Cardiac muscle cell (in vitro differentiated cells and primary cell): ENCODE measurements at regions not wholly inside any gene's neighbourhood (a gene's known extent, or its start where the extent isn't known, plus 50 kb on each side); places are given as distances from the start of the nearest gene placed in this dataset.

Experiments
- DNase-seq, 2 donors: peaks; one replicate each; pipeline versions ENCODE4 v3.0.0 to v3.0.0-alpha.2; 2010 to 2017; ENCODE audit warnings: low read depth in 1 of 2, low spot score in 1 of 2
- H3K27ac ChIP-seq: fragments of 200-600 bp; sonication (generic); 2 replicates; pipeline ENCODE4 v1.5.1; 2016
- H3K27me3 ChIP-seq: fragments of 200-600 bp; sonication (generic); 2 replicates; pipeline ENCODE4 v1.6.0; 2016; ENCODE audit warnings: control low read depth
- H3K36me3 ChIP-seq: fragments of 200-600 bp; sonication (generic); 2 replicates; pipeline ENCODE4 v1.5.1; 2016; ENCODE audit warnings: control low read depth
- H3K4me1 ChIP-seq: fragments of 200-600 bp; sonication (generic); 2 replicates; pipeline ENCODE4 v1.8.1; 2017; ENCODE audit warnings: low read depth, mild to moderate bottlenecking, mixed run types
- H3K4me3 ChIP-seq: fragments of 200-600 bp; sonication (generic); 2 replicates; pipeline ENCODE4 v1.5.1; 2016; ENCODE audit warnings: mild to moderate bottlenecking
- H3K9me3 ChIP-seq: fragments of 200-600 bp; sonication (generic); 2 replicates; pipeline ENCODE4 v1.5.1; 2017; ENCODE audit warnings: low read depth, mild to moderate bottlenecking, control low read depth
- TF ChIP-seq, protein P1 (sequence below): IDR thresholded peaks from 2 replicates; pipeline ENCODE4 v1.5.1; 2012; ENCODE audit warnings: low read depth, mild to moderate bottlenecking, low read length

DNA sequence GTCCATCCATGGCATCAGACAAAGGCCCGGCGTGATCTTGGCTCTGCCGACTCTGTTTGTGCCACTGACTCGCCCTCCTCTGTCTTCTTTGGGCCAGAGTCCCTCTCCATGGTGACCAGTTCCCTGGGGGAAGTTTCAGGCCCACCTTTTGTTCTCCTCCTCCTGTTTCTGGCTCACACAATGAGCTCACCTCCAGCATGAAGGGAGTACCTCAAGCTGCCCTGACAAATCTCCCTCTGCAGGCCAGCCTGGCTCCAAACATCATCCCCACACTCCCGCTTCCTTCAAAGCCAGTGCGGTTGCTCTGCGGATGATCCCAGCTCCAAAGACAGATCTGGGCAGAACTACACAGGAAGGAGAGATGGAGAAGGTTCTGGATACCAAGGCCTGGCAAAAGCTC, 576.6 kb downstream of the NPHP4 start:
- Histone ChIP-seq H3K27ac (no peak overlapping the region), H3K36me3 (no peaks in the 10 kb centered on the region), H3K9me3 (no peaks in the 10 kb centered on the region), H3K4me3 (no peak overlapping the region), H3K27me3 (no peaks in the 10 kb centered on the region), H3K4me1 (no peaks in the 10 kb centered on the region)
- no peak for DNase-seq
- TF ChIP-seq, protein P1, sequence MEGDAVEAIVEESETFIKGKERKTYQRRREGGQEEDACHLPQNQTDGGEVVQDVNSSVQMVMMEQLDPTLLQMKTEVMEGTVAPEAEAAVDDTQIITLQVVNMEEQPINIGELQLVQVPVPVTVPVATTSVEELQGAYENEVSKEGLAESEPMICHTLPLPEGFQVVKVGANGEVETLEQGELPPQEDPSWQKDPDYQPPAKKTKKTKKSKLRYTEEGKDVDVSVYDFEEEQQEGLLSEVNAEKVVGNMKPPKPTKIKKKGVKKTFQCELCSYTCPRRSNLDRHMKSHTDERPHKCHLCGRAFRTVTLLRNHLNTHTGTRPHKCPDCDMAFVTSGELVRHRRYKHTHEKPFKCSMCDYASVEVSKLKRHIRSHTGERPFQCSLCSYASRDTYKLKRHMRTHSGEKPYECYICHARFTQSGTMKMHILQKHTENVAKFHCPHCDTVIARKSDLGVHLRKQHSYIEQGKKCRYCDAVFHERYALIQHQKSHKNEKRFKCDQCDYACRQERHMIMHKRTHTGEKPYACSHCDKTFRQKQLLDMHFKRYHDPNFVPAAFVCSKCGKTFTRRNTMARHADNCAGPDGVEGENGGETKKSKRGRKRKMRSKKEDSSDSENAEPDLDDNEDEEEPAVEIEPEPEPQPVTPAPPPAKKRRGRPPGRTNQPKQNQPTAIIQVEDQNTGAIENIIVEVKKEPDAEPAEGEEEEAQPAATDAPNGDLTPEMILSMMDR, result no peak

DNA sequence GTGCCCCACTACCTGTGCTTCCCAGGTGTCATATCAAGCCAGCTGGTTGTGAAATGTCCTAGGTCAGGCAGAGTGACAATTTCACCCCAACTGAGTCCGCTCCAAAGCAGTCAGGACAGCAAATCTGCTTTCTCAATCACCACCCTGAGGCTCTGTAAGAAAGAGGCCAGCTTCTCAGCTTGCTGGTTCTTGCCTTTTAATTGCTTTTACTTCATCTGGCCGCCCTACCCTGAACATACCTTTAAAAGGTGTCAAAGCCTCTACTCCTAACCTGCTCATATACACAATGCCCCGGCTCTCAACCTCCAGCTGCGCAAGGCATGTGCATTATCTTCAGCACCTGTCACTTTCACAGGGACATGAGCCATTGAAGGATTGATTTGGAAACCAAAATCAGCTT, 581.6 kb downstream of the NPHP4 start:
- no peak overlapping the region for H3K4me3 ChIP-seq
- no peaks in the 10 kb centered on the region for H3K27me3 ChIP-seq
- H3K36me3 ChIP-seq, result no peaks in the 10 kb centered on the region
- no peak overlapping the region for H3K27ac ChIP-seq
- no peak for DNase-seq
- H3K9me3 ChIP-seq, result no peaks in the 10 kb centered on the region
- TF ChIP-seq, protein P1, result no peak
- H3K4me1 ChIP-seq, result no peaks in the 10 kb centered on the region

DNA sequence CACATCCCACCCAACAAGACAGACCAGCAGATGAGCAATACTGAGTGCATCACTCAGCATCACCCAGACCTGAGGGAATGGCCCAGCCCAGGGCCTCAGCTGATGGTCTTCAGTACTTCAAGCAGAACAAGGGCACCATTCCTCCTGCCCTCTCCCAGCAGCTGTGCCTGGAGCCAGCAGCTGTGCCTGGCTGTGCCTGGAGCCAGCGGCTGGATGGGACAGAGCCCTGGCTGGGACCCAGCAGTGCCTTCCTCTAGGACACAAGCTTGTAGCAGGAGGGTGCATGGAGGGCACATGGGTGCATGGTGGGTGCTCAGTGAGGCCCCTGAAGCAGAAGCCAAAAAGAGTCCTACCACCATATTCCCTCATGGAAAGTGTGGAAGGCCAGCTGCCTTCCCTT, 583.8 kb downstream of the NPHP4 start:
- Histone ChIP-seq H3K4me1 (no peaks in the 10 kb centered on the region), H3K9me3 (no peaks in the 10 kb centered on the region), H3K4me3 (no peak overlapping the region), H3K27ac (no peak overlapping the region), H3K36me3 (no peaks in the 10 kb centered on the region), H3K27me3 (no peaks in the 10 kb centered on the region)
- DNase-seq, result no peak
- TF ChIP-seq, protein P1, result no peak

DNA sequence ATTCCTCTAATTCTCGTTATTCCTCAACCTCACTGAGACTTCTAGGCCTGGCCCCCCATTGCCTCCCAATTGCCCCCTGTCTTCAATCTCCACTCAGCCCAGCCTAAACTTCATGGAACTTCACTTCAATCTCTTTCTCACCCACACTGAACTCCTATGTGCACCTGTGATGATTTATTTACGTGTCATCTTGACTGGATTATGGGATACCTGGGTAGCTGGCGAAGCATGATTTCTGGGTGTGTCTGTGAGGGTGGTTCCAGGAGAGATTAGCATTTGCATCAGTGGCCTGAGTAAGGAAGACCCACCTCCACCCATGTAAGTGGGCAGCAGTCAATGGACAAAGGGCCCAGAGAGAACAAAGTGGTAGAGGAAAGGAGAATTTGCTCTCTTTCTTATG, 587.0 kb downstream of the NPHP4 start:
- H3K4me3 ChIP-seq, result no peak overlapping the region
- no peaks in the 10 kb centered on the region for H3K27me3 ChIP-seq
- H3K27ac ChIP-seq, result no peak overlapping the region
- TF ChIP-seq, protein P1, result no peak
- DNase-seq, result no peak
- H3K4me1 ChIP-seq, result no peaks in the 10 kb centered on the region
- no peaks in the 10 kb centered on the region for H3K36me3 ChIP-seq
- no peaks in the 10 kb centered on the region for H3K9me3 ChIP-seq

DNA sequence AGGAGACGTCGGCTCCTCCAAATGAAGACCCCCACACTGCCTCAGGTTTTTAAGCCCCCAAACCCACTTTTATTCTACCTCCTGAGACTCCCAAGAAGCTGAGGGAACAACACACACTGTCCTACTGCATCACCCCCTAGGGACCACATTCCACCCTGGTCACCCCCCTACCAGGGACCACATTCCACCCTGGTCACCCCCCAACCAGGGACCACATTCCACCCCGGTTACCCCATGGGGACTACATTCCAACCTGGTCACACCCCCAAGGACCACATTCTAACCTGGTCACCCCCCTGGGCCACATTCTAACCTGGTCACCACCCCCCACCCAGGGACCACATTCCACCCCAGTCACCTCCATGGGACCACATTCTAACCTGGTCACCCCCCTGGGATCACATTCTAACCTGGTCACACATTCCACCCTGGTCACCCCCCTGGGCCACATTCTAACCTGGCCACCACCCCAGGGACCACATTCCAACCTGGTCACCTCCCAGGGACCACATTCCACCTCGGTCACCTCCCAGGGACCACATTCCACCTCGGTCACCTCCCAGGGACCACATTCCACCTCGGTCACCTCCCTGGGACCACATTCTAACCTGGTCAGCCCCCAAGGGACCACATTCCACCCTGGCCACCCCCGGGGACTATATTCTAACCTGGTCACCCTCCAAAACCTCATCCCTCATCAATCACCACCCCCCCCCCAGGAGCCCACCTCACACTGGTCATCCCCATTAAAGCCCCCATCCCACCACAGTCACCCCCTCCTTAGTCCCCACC, 587.6 kb downstream of the NPHP4 start:
- H3K27ac ChIP-seq, result no peak overlapping the region
- H3K4me1 ChIP-seq, result no peaks in the 10 kb centered on the region
- H3K36me3 ChIP-seq, result no peaks in the 10 kb centered on the region
- no peak for DNase-seq
- no peaks in the 10 kb centered on the region for H3K27me3 ChIP-seq
- H3K9me3 ChIP-seq, result no peaks in the 10 kb centered on the region
- H3K4me3 ChIP-seq, result no peak overlapping the region
- TF ChIP-seq, protein P1, result no peak
